ENCODE measurements at regions not wholly inside any gene's neighbourhood (a gene's known extent, or its start where the extent isn't known, plus 50 kb on each side); places are given as distances from the start of the nearest gene placed in this dataset.

DNA sequence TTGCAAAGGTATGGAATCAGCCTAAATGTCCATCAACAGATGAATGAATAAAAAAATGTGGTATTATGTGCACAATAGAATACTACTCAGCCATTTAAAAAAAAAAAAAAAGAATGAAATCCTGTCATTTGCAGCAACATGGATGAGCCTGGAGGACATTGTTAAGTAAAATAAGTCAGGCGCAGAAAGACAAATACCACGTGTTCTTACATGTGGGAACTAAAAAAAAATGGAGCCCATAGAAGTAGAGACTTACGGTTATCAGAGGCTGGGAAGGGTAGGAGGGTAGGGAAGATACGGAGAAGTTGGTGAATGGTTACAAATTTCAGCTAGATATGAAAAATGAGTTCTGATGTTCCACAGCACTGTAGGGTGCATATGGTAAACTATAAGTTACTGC lies 97.2 kb upstream of the SIRPG start:
- TF ChIP-seq, protein P1, sequence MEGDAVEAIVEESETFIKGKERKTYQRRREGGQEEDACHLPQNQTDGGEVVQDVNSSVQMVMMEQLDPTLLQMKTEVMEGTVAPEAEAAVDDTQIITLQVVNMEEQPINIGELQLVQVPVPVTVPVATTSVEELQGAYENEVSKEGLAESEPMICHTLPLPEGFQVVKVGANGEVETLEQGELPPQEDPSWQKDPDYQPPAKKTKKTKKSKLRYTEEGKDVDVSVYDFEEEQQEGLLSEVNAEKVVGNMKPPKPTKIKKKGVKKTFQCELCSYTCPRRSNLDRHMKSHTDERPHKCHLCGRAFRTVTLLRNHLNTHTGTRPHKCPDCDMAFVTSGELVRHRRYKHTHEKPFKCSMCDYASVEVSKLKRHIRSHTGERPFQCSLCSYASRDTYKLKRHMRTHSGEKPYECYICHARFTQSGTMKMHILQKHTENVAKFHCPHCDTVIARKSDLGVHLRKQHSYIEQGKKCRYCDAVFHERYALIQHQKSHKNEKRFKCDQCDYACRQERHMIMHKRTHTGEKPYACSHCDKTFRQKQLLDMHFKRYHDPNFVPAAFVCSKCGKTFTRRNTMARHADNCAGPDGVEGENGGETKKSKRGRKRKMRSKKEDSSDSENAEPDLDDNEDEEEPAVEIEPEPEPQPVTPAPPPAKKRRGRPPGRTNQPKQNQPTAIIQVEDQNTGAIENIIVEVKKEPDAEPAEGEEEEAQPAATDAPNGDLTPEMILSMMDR (IDR thresholded peaks at IDR 0.05), result no peak
- no peak for TF ChIP-seq ZFX (IDR thresholded peaks at IDR 0.05; ENCODE audit: borderline replicate concordance)
